22Rv1 (cell line): ENCODE measurements at regions not wholly inside any gene's neighbourhood (a gene's known extent, or its start where the extent isn't known, plus 50 kb on each side); places are given as distances from the start of the nearest gene placed in this dataset.
"Not testable (repeated sequence)": the region's sequence is repeated elsewhere in the genome, so short reads cannot be mapped to it uniquely, and the experiment has no call there.

Source experiments
- H3K27ac ChIP-seq: fragments of 450-650 bp; 2 replicates; pipeline ENCODE4 v1.5.1; 2017
- CTCF ChIP-seq: fragments of 450-650 bp; IDR thresholded peaks from 2 replicates; pipeline ENCODE4 v1.5.1; 2017; ENCODE audit warnings: mild to moderate bottlenecking
- ZFX ChIP-seq: fragments of 450-650 bp; IDR thresholded peaks from 2 replicates; pipeline ENCODE4 v1.6.1; 2017; ENCODE audit warnings: antibody characterized with exemption, borderline replicate concordance

DNA sequence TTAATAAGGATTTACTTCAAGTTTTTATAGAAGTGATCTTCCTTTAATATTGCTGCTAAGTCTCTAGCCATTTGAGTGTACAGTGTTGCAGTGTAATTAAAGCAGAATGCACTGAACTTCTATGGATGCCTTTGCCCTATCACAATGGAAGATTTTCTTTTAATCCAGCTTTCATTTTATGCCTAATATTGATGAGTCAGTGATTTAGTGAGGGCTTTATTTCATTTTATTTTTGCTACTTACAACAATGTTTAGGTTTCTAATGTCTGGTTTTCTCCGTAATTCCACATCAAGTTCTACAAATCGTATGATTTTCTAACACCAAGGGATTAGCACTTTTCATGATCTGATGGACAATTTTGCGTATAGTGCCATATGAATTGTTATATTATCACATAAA, 504.1 kb downstream of the PCDH11X start:
- H3K27ac ChIP-seq: no peak overlapping the region
- no peak for TF ChIP-seq ZFX
- no peak for TF ChIP-seq CTCF

- not testable (repeated sequence) for H3K27ac ChIP-seq
These were observed 518.9 kb downstream of the PCDH11X start for GRCh38 chrX:92298067-92298466.

GRCh38 chrX:92333194-92333593, 554.0 kb downstream of the PCDH11X start:
- H3K27ac ChIP-seq: not testable (repeated sequence)

- not testable (repeated sequence) for H3K27ac ChIP-seq
These were observed 571.9 kb downstream of the PCDH11X start for GRCh38 chrX:92351065-92351464.

DNA sequence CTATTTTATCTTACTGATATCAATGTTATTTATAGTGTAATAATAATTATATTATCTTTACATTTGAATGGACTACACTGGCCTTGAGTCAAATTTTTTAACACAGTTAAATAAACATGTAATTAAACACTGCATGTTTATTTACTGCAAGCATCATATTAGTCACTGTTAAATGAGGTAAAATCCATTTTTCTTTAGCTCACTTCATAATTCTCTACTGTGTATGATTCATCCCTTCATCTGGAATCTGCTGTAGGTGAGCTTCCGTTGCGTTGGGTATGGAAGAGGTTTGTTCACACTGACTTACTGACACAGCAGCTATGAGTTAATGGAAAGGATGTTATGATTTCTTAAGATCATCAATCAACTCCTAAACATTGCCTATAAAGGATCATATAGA, 572.3 kb downstream of the PCDH11X start:
- H3K27ac ChIP-seq: no peak overlapping the region
- TF ChIP-seq CTCF (no peak), ZFX (no peak)
